GM21723 (cell line): ENCODE measurements at regions not wholly inside any gene's neighbourhood (a gene's known extent, or its start where the extent isn't known, plus 50 kb on each side); places are given as distances from the start of the nearest gene placed in this dataset.
A peak's percentile ranks its signal among the peaks of the same experiment; 100 is the strongest.

Experiments
- ATAC-seq: cut with Tn5 transposase; IDR thresholded peaks from one replicate; pipeline ENCODE4 v1.9.1; 2021; ENCODE audit warnings: mild to moderate bottlenecking, moderate library complexity; ENCODE audit not compliant: unreplicated experiment

GRCh38 chr13:73248711-73249580 lies 190.1 kb downstream of the KLF5 start:
- no peak for ATAC-seq

- ATAC-seq: no peak
Measured at GRCh38 chr13:73248154-73248553, 189.3 kb downstream of the KLF5 start.

GRCh38 chr13:73245246-73245645 lies 186.4 kb downstream of the KLF5 start:
- ATAC-seq: no peak

GRCh38 chr13:73244467-73244866 lies 185.7 kb downstream of the KLF5 start:
- no peak for ATAC-seq

GRCh38 chr13:73242515-73243015 lies 183.8 kb downstream of the KLF5 start:
- no peak for ATAC-seq

- ATAC-seq: no peak
Measured at GRCh38 chr13:73240193-73240592, 181.4 kb downstream of the KLF5 start.

- ATAC-seq: no peak
Measured at GRCh38 chr13:73235385-73235784, 176.6 kb downstream of the KLF5 start.

GRCh38 chr13:73231471-73231870 lies 172.7 kb downstream of the KLF5 start:
- ATAC-seq: no peak

- ATAC-seq: no peak
Measured at GRCh38 chr13:73230716-73231115, 171.9 kb downstream of the KLF5 start.

GRCh38 chr13:73228546-73228945 lies 169.7 kb downstream of the KLF5 start:
- no peak for ATAC-seq

- no peak for ATAC-seq
Measured at GRCh38 chr13:73225990-73226389, 167.2 kb downstream of the KLF5 start.

- ATAC-seq: no peak
Measured at GRCh38 chr13:73224703-73225102, 165.9 kb downstream of the KLF5 start.

GRCh38 chr13:73223372-73223781 lies 164.6 kb downstream of the KLF5 start:
- ATAC-seq: peak; percentile 76

- ATAC-seq: no peak
Measured at GRCh38 chr13:73222627-73223305, 164.0 kb downstream of the KLF5 start.

- no peak for ATAC-seq
Measured at GRCh38 chr13:73220966-73221720, 162.3 kb downstream of the KLF5 start.

- no peak for ATAC-seq
Measured at GRCh38 chr13:73218181-73218580, 159.4 kb downstream of the KLF5 start.

- ATAC-seq: no peak
Measured at GRCh38 chr13:73216381-73216831, 157.6 kb downstream of the KLF5 start.

GRCh38 chr13:73215823-73216222 lies 157.0 kb downstream of the KLF5 start:
- ATAC-seq: no peak

GRCh38 chr13:73212482-73212881 lies 153.7 kb downstream of the KLF5 start:
- ATAC-seq: no peak

- ATAC-seq: no peak
Measured at GRCh38 chr13:73210218-73210883, 151.5 kb downstream of the KLF5 start.

- no peak for ATAC-seq
Measured at GRCh38 chr13:73204952-73205351, 146.1 kb downstream of the KLF5 start.
